Caki2 (cell line): ENCODE measurements at regions not wholly inside any gene's neighbourhood (a gene's known extent, or its start where the extent isn't known, plus 50 kb on each side); places are given as distances from the start of the nearest gene placed in this dataset.
A peak's percentile ranks its signal among the peaks of the same experiment; 100 is the strongest.
"Not testable (repeated sequence)": the region's sequence is repeated elsewhere in the genome, so short reads cannot be mapped to it uniquely, and the experiment has no call there.

Source experiments
- DNase-seq: peaks from one replicate; pipeline ENCODE4 v3.0.0-alpha.2; 2015; ENCODE audit warnings: low read depth
- in situ Hi-C: cut with HindIII; loops from 2 replicates; pipeline ENCODE4 v1.10.0; 2016; ENCODE audit warnings: low sequenced_read_pairs, low pct_unique_long_range_greater_than_20kb, mixed read lengths

- in situ Hi-C loops: no loop called here
Observed at GRCh38 chr6:68575765-68576439, 59.2 kb upstream of the ADGRB3 start.

GRCh38 chr6:68572975-68573374 is 62.1 kb upstream of the ADGRB3 start:
- in situ Hi-C loops: no loop called here
- no peak for DNase-seq

More at GRCh38 chr6:68575765-68576439, 59.2 kb upstream of the ADGRB3 start:
- DNase-seq: peak; percentile 72

- in situ Hi-C loops: no loop called here
- DNase-seq: peak; percentile 39
Observed at GRCh38 chr6:68572525-68572924, 62.6 kb upstream of the ADGRB3 start.

- in situ Hi-C loops: no loop called here
- DNase-seq: peak; percentile 10
Observed at GRCh38 chr6:68559716-68560115, 75.4 kb upstream of the ADGRB3 start.

- in situ Hi-C loops: no loop called here
- no peak for DNase-seq
Observed at GRCh38 chr6:68559070-68559469, 76.0 kb upstream of the ADGRB3 start.

- no peak for DNase-seq
- in situ Hi-C loops: no loop called here
Observed at GRCh38 chr6:68546620-68547019, 88.5 kb upstream of the ADGRB3 start.

GRCh38 chr6:68544450-68544849 is 90.6 kb upstream of the ADGRB3 start:
- in situ Hi-C loops: no loop called here
- no peak for DNase-seq

- DNase-seq: no peak
- in situ Hi-C loops: no loop called here
Observed at GRCh38 chr6:68533339-68533795, 101.7 kb upstream of the ADGRB3 start.

GRCh38 chr6:68527691-68528090 is 107.4 kb upstream of the ADGRB3 start:
- in situ Hi-C loops: no loop called here
- no peak for DNase-seq

- no peak for DNase-seq
- in situ Hi-C loops: no loop called here
Observed at GRCh38 chr6:68506911-68507310, 128.2 kb upstream of the ADGRB3 start.

- in situ Hi-C loops: no loop called here
- no peak for DNase-seq
Observed at GRCh38 chr6:68502946-68503345, 132.1 kb upstream of the ADGRB3 start.

GRCh38 chr6:68497927-68498326 is 137.2 kb upstream of the ADGRB3 start:
- DNase-seq: no peak
- in situ Hi-C loops: no loop called here

GRCh38 chr6:68494880-68495279 is 140.2 kb upstream of the ADGRB3 start:
- DNase-seq, in situ Hi-C loops: not testable (repeated sequence)

GRCh38 chr6:68476611-68477010 is 158.5 kb upstream of the ADGRB3 start:
- DNase-seq: no peak
- in situ Hi-C loops: no loop called here

GRCh38 chr6:68473433-68474210 is 161.5 kb upstream of the ADGRB3 start:
- in situ Hi-C loops: no loop called here
- no peak for DNase-seq

GRCh38 chr6:68468244-68468884 is 166.7 kb upstream of the ADGRB3 start:
- in situ Hi-C loops: no loop called here
- DNase-seq: no peak

- no peak for DNase-seq
- in situ Hi-C loops: no loop called here
Observed at GRCh38 chr6:68458447-68458846, 176.6 kb upstream of the ADGRB3 start.

GRCh38 chr6:68447112-68447511 is 188.0 kb upstream of the ADGRB3 start:
- no peak for DNase-seq

GRCh38 chr6:68445926-68446325 is 189.2 kb upstream of the ADGRB3 start:
- DNase-seq: no peak
- in situ Hi-C loops: no loop called here

More at GRCh38 chr6:68447112-68447511, 188.0 kb upstream of the ADGRB3 start:
- in situ Hi-C loops: no loop called here
